Liver (tissue), 8 donors: ENCODE measurements at regions not wholly inside any gene's neighbourhood (a gene's known extent, or its start where the extent isn't known, plus 50 kb on each side); places are given as distances from the start of the nearest gene placed in this dataset.

Source experiments
- DNase-seq: peaks from one replicate; pipeline ENCODE4 v3.0.0-alpha.2; 2017; ENCODE audit warnings: low spot score
- H3K27ac ChIP-seq, 2 donors: one replicate each; pipeline ENCODE4 v1.7.0; 2013; ENCODE audit warnings: inconsistent platforms in 2 of 2, low read length in 2 of 2, control low read depth in 1 of 2, low read depth in 1 of 2, mild to moderate bottlenecking in 1 of 2
- H3K27me3 ChIP-seq, 4 donors: one replicate each; pipeline versions ENCODE4 v1.6.1 to v1.7.0; 2013; ENCODE audit warnings: low read length in 3 of 4, inconsistent platforms in 1 of 4, mild to moderate bottlenecking in 1 of 4, moderate library complexity in 1 of 4; ENCODE audit not compliant: control insufficient read depth in 4 of 4, insufficient read depth in 4 of 4
- H3K36me3 ChIP-seq, 4 donors: one replicate each; pipeline versions ENCODE4 v1.6.1 to v1.7.0; 2013; ENCODE audit warnings: low read length in 3 of 4, mild to moderate bottlenecking in 3 of 4, low read depth in 1 of 4, moderate library complexity in 1 of 4; ENCODE audit not compliant: control insufficient read depth in 4 of 4, insufficient read depth in 3 of 4
- H3K4me1 ChIP-seq, 4 donors: one replicate each; pipeline versions ENCODE4 v1.6.1 to v1.7.0; 2013; ENCODE audit warnings: low read length in 3 of 4, mild to moderate bottlenecking in 3 of 4, moderate library complexity in 1 of 4; ENCODE audit not compliant: control insufficient read depth in 4 of 4, insufficient read depth in 4 of 4
- H3K4me3 ChIP-seq, 3 donors: one replicate each; pipeline versions ENCODE4 v1.6.1 to v1.7.0; 2013; ENCODE audit warnings: low read length in 3 of 3, control low read depth in 1 of 3, low read depth in 1 of 3, mild to moderate bottlenecking in 1 of 3
- H3K9ac ChIP-seq, 2 donors: one replicate each; pipeline ENCODE4 v1.7.0; 2013; ENCODE audit warnings: low read length in 2 of 2, mild to moderate bottlenecking in 2 of 2, moderate library complexity in 2 of 2, control low read depth in 1 of 2, low read depth in 1 of 2
- H3K9me3 ChIP-seq, 4 donors: one replicate each; pipeline versions ENCODE4 v1.6.1 to v1.7.0; 2013; ENCODE audit warnings: low read length in 3 of 4; ENCODE audit not compliant: control insufficient read depth in 4 of 4
- ATF3 ChIP-seq: IDR thresholded peaks from 2 replicates; pipeline ENCODE4 v1.6.1; 2016; ENCODE audit warnings: antibody characterized with exemption
- EGR1 ChIP-seq, 2 donors: IDR thresholded peaks; 2 replicates each; pipeline ENCODE4 v1.6.1; 2016 to 2018; ENCODE audit warnings: antibody characterized with exemption in 2 of 2, low read depth in 2 of 2
- FOXA2 ChIP-seq: IDR thresholded peaks from 2 replicates; pipeline ENCODE4 v1.6.1; 2016; ENCODE audit warnings: antibody characterized with exemption
- GABPA ChIP-seq, 2 donors: IDR thresholded peaks in 1 of 2; conservative IDR thresholded peaks in 1 of 2; 2 replicates each; pipeline ENCODE4 v1.6.1; 2016; ENCODE audit warnings: antibody characterized with exemption in 2 of 2, mild to moderate bottlenecking in 1 of 2, moderate library complexity in 1 of 2
- HNF4A ChIP-seq, 2 donors: conservative IDR thresholded peaks; 2 replicates each; pipeline ENCODE4 v1.6.1; 2016; ENCODE audit warnings: antibody characterized with exemption in 2 of 2, mild to moderate bottlenecking in 2 of 2
- HNF4G ChIP-seq: IDR thresholded peaks from 2 replicates; pipeline ENCODE4 v1.6.1; 2016; ENCODE audit warnings: antibody characterized with exemption
- JUND ChIP-seq, 2 donors: IDR thresholded peaks; 2 replicates each; pipeline ENCODE4 v1.6.1; 2016; ENCODE audit warnings: antibody characterized with exemption in 2 of 2
- NR2F2 ChIP-seq: IDR thresholded peaks from 2 replicates; pipeline ENCODE4 v1.6.1; 2016; ENCODE audit warnings: antibody characterized with exemption
- RAD21 ChIP-seq, 2 donors: IDR thresholded peaks; 2 replicates each; pipeline ENCODE4 v1.6.1; 2016; ENCODE audit warnings: antibody characterized with exemption in 2 of 2, mild to moderate bottlenecking in 2 of 2
- REST ChIP-seq: IDR thresholded peaks from 2 replicates; pipeline ENCODE4 v1.6.1; 2016; ENCODE audit warnings: antibody characterized with exemption, mild to moderate bottlenecking
- RXRA ChIP-seq, 2 donors: IDR thresholded peaks; 2 replicates each; pipeline ENCODE4 v1.6.1; 2017 to 2018; ENCODE audit warnings: antibody characterized with exemption in 2 of 2, mild to moderate bottlenecking in 1 of 2
- SP1 ChIP-seq: IDR thresholded peaks from 2 replicates; pipeline ENCODE4 v1.6.1; 2018; ENCODE audit warnings: antibody characterized with exemption, mild to moderate bottlenecking
- TAF1 ChIP-seq: conservative IDR thresholded peaks from 2 replicates; pipeline ENCODE4 v1.6.1; 2016; ENCODE audit warnings: antibody characterized with exemption, mild to moderate bottlenecking
- ZBTB33 ChIP-seq: IDR thresholded peaks from 2 replicates; pipeline ENCODE4 v1.6.1; 2016; ENCODE audit warnings: antibody characterized with exemption
- WGBS: extraction: QIAGEN DNeasy Blood & Tissue Kit; methylation state at CpG from one replicate; pipeline ENCODE4 v1.1.7; 2013; 5-methylcytosine and 5-hydroxymethylcytosine counted together
- TF ChIP-seq, protein P1 (sequence below): IDR thresholded peaks from 2 replicates; pipeline ENCODE4 v1.6.1; 2016; ENCODE audit warnings: antibody characterized with exemption
- TF ChIP-seq, protein P2 (sequence below): fragments of 150-350 bp; IDR thresholded peaks from 2 replicates; pipeline ENCODE4 v1.5.1; 2017; ENCODE audit warnings: improper control_type of control experiment, low read depth, low read length; ENCODE audit not compliant: missing input control
- donor health status: healthy.
- donor health status: healthy.
- donor health status: healthy.
- donor health status: healthy.
- donor health status: healthy.

- WGBS: 64% methylated on average over 1 of the region's 1 CpG
- Histone ChIP-seq H3K9me3 (no peaks in the 10 kb centered on the region), H3K36me3 (no peaks in the 10 kb centered on the region), H3K27ac (no peak overlapping the region), H3K4me1 (no peaks in the 10 kb centered on the region), H3K9ac (no peak overlapping the region), H3K4me3 (no peak overlapping the region), H3K27me3 (no peaks in the 10 kb centered on the region)
- TF ChIP-seq HNF4G (no peak), GABPA (IDR thresholded peaks at IDR 0.05 in 1 of 2, conservative IDR thresholded peaks at IDR 0.05 in 1 of 2) (no peak), JUND (IDR thresholded peaks at IDR 0.05) (no peak), REST (no peak), RXRA (IDR thresholded peaks at IDR 0.05) (no peak), ATF3 (no peak), FOXA2 (no peak), ZBTB33 (no peak), RAD21 (IDR thresholded peaks at IDR 0.05) (no peak), TAF1 (no peak), HNF4A (conservative IDR thresholded peaks at IDR 0.05) (no peak)
- TF ChIP-seq, protein P1, sequence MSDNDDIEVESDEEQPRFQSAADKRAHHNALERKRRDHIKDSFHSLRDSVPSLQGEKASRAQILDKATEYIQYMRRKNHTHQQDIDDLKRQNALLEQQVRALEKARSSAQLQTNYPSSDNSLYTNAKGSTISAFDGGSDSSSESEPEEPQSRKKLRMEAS: no peak
- TF ChIP-seq, protein P2, sequence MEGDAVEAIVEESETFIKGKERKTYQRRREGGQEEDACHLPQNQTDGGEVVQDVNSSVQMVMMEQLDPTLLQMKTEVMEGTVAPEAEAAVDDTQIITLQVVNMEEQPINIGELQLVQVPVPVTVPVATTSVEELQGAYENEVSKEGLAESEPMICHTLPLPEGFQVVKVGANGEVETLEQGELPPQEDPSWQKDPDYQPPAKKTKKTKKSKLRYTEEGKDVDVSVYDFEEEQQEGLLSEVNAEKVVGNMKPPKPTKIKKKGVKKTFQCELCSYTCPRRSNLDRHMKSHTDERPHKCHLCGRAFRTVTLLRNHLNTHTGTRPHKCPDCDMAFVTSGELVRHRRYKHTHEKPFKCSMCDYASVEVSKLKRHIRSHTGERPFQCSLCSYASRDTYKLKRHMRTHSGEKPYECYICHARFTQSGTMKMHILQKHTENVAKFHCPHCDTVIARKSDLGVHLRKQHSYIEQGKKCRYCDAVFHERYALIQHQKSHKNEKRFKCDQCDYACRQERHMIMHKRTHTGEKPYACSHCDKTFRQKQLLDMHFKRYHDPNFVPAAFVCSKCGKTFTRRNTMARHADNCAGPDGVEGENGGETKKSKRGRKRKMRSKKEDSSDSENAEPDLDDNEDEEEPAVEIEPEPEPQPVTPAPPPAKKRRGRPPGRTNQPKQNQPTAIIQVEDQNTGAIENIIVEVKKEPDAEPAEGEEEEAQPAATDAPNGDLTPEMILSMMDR: no peak
- DNase-seq: no peak
These were observed 246.9 kb downstream of the CYLC2 start for GRCh38 chr9:103242025-103242424.

DNA sequence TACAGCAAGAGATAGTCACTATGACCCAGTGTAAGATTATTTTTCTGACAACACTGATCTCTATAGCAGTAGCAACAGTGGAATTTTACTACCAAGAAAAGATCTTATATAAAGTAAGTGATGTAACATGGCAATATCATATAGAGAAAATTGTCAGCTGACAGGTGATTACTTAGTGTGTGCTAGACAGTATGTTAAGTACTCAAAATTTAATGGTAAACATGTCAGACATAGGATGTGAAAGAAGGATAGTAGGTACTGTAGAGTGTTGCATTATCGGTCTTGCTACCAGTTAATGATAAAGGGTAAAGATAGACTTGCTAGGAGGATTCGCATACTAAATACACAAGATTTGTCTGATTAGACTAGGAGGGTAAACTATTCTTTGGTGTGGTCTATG lies 247.4 kb downstream of the CYLC2 start:
- no peaks in the 10 kb centered on the region for H3K4me1 ChIP-seq
- WGBS: 58% methylated on average over 2 of the region's 2 CpGs
- no peak overlapping the region for H3K9ac ChIP-seq
- H3K27ac ChIP-seq: no peak overlapping the region
- no peak overlapping the region for H3K4me3 ChIP-seq
- DNase-seq: no peak
- TF ChIP-seq RXRA (IDR thresholded peaks at IDR 0.05) (no peak), NR2F2 (no peak), HNF4G (no peak), SP1 (no peak), GABPA (IDR thresholded peaks at IDR 0.05 in 1 of 2, conservative IDR thresholded peaks at IDR 0.05 in 1 of 2) (no peak), EGR1 (IDR thresholded peaks at IDR 0.05; ENCODE audit: low read depth in 2 of 2) (no peak)
- H3K9me3 ChIP-seq: no peaks in the 10 kb centered on the region
- no peaks in the 10 kb centered on the region for H3K27me3 ChIP-seq
- no peaks in the 10 kb centered on the region for H3K36me3 ChIP-seq
